ENCODE measurements at regions not wholly inside any gene's neighbourhood (a gene's known extent, or its start where the extent isn't known, plus 50 kb on each side); places are given as distances from the start of the nearest gene placed in this dataset.

DNA sequence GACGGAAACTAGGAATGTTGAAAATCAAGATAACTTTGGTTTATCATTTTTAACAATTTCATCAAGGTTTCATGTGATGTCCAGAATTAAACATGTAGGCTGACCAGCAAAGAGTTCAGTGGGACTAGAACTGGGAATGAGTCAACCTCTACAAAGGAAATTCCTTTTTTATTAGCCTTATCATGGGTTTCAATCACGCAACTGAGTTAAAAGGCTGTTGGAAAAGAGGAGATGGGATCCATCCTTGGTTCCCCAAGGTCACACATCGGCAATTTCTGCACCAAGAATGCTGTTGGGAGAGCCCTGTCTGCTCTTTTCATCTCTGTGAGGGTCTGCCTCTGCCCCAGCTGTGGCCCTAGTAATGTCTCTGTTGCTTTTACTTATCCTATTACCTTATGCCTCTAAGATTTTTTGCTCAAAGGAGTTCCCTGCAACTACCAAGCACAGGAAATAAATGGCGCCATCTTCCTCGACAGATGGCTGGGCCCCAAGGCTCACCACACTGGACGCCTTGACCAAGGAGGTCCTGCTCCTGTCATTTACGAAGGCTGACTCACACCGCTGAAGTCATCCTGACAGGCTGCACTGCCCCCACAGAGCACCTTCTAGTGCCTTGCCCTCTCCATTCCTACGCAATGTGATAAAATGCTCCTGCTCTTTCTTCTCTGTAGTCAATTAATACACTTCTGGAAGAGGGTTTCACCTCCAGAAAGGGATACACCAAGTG lies 367.4 kb downstream of the GXYLT1 start:
- Histone ChIP-seq H3K27ac (no peak overlapping the region), H3K27me3 (no peaks in the 10 kb centered on the region), H3K4me3 (no peak overlapping the region), H3K9me3 (no peaks in the 10 kb centered on the region), H3K36me3 (no peaks in the 10 kb centered on the region), H3K4me1 (no peaks in the 10 kb centered on the region)
- no peak for DNase-seq (ENCODE audit: low spot score in 2 of 2)
- TF ChIP-seq, protein P1, sequence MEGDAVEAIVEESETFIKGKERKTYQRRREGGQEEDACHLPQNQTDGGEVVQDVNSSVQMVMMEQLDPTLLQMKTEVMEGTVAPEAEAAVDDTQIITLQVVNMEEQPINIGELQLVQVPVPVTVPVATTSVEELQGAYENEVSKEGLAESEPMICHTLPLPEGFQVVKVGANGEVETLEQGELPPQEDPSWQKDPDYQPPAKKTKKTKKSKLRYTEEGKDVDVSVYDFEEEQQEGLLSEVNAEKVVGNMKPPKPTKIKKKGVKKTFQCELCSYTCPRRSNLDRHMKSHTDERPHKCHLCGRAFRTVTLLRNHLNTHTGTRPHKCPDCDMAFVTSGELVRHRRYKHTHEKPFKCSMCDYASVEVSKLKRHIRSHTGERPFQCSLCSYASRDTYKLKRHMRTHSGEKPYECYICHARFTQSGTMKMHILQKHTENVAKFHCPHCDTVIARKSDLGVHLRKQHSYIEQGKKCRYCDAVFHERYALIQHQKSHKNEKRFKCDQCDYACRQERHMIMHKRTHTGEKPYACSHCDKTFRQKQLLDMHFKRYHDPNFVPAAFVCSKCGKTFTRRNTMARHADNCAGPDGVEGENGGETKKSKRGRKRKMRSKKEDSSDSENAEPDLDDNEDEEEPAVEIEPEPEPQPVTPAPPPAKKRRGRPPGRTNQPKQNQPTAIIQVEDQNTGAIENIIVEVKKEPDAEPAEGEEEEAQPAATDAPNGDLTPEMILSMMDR (IDR thresholded peaks at IDR 0.05): no peak
- intact Hi-C loops (cut with DNase I): no loop called here

DNA sequence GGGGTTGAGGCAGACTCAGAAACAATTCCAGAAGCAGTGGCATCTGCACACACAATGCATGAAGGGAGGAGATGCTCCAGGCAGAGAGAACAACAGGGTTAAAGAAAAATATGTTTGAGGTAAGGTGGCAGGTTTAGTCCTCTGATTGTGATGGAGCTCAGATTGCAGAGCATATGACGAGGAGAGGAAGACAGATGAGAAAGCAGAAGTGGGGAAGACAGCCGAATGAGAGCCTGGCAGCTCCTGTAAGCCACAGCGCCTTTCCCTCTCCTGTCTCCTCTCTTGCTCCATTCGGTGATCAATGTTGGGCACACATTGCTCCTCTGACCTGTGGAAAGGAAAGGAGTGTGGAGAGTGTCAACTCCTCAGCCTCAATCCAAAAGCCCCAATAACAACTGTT lies 372.2 kb downstream of the GXYLT1 start:
- H3K27ac ChIP-seq: no peak overlapping the region
- no peak overlapping the region for H3K4me3 ChIP-seq
- no peaks in the 10 kb centered on the region for H3K36me3 ChIP-seq
- no peaks in the 10 kb centered on the region for H3K4me1 ChIP-seq
- no peaks in the 10 kb centered on the region for H3K9me3 ChIP-seq
- no peaks in the 10 kb centered on the region for H3K27me3 ChIP-seq
- DNase-seq (ENCODE audit: low spot score in 2 of 2): no peak
- TF ChIP-seq, protein P1 (IDR thresholded peaks at IDR 0.05): no peak
- intact Hi-C loops (cut with DNase I): no loop called here

DNA sequence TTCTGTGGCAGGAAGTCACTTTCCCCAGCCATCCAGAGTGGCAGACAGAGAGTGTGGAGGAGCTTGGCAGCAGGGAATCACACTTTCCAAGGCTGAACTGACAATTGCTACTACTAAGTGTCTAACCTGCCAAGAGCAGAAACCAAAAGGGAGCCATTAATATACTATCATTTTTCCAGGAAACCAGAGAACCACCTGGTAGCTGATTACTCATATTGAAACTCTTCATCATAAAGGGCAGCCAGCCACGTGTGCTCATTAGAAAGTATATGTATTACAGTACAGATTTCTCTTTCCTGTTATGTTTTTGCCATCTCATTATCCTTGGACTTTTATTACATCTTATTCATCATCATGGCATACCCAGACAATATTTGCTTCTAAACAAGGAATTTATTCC lies 374.9 kb downstream of the GXYLT1 start:
- DNase-seq (ENCODE audit: low spot score in 2 of 2): no peak
- TF ChIP-seq, protein P1 (IDR thresholded peaks at IDR 0.05): no peak
- Histone ChIP-seq H3K4me1 (no peaks in the 10 kb centered on the region), H3K4me3 (no peak overlapping the region), H3K9me3 (no peaks in the 10 kb centered on the region), H3K36me3 (no peaks in the 10 kb centered on the region), H3K27me3 (no peaks in the 10 kb centered on the region), H3K27ac (no peak overlapping the region)
- intact Hi-C loops (cut with DNase I): no loop called here

DNA sequence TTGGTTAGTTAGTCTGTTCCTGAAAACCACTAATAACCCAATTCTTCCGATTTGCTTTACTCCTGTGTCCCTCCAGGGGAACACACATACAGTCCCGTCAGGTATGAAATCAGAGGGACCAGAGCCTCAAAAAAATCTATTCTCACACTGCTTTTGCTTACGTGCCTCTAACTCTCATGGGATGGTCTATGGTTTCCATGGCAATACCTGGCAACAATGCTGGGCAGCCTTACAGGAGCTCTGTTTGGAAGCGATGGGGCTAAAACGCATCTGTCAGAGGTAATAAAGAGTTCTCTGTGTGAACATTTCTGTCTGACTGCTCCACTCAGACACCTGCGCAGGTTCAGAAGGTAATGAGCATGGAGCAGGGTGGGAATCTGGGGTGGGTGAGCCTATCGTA lies 376.2 kb downstream of the GXYLT1 start:
- H3K9me3 ChIP-seq: no peaks in the 10 kb centered on the region
- H3K4me3 ChIP-seq: no peak overlapping the region
- no peak for DNase-seq (ENCODE audit: low spot score in 2 of 2)
- no peaks in the 10 kb centered on the region for H3K4me1 ChIP-seq
- H3K36me3 ChIP-seq: no peaks in the 10 kb centered on the region
- intact Hi-C loops (cut with DNase I): no loop called here
- TF ChIP-seq, protein P1 (IDR thresholded peaks at IDR 0.05): no peak
- no peaks in the 10 kb centered on the region for H3K27me3 ChIP-seq
- H3K27ac ChIP-seq: no peak overlapping the region

DNA sequence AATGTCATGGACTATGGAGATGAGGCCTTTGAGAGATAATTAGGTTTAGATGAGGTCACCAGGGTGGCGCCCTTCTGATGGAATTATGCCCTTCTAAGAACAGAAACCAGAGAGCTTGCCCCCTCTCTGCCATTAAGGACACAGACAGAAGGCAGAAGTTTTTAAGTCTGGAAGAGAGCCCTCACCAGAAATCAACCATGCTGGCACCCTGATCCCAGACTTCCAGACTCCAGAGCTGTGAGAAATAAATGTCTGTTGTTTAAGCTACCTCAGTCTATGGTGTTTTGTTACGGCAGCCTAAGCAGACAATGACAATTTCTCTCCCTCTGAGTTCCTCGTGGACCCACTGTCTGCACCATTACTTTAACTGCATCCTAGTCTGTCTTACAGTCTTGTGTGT lies 382.0 kb downstream of the GXYLT1 start:
- intact Hi-C loops (cut with DNase I): no loop called here

More for the DNA sequence above, 382.0 kb downstream of the GXYLT1 start:
- no peaks in the 10 kb centered on the region for H3K9me3 ChIP-seq
- H3K36me3 ChIP-seq: no peaks in the 10 kb centered on the region
- H3K27me3 ChIP-seq: no peaks in the 10 kb centered on the region
- H3K27ac ChIP-seq: no peak overlapping the region
- TF ChIP-seq, protein P1 (IDR thresholded peaks at IDR 0.05): no peak
- DNase-seq (ENCODE audit: low spot score in 2 of 2): no peak
- H3K4me3 ChIP-seq: no peak overlapping the region
- H3K4me1 ChIP-seq: no peaks in the 10 kb centered on the region

Measured in ascending aorta (tissue), 2 donors.